ENCODE measurements at regions not wholly inside any gene's neighbourhood (a gene's known extent, or its start where the extent isn't known, plus 50 kb on each side); places are given as distances from the start of the nearest gene placed in this dataset.

DNA sequence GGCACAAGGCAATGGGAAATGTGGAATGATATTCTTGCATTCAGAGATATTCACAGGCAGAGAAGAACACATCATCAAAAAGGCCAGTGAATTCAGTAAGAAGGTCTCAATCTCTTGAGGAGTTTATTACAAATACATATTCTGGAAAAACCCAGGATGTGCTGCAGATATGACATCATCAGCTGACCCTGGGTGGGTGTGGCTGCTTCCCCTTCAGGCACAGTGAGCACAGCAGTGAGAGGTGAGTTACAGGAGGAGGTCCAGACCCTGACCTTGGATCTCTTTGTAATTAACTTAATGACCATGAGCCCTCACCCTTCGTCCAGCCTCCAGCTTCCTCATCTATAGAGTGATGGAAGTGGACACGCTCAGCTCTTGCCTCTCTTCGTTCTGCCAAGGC is 147.5 kb upstream of the SYNDIG1 start:
- no peak overlapping the region for H2AFZ ChIP-seq (ENCODE audit: insufficient read depth, low read depth, low read length, poor library complexity, severe bottlenecking)
- intact Hi-C loops (cut with micrococcal nuclease), result no loop called here
- peaks cover 4 to 17% of the 10 kb centered on the region in 2 donors for H3K4me1 ChIP-seq (ENCODE audit: control insufficient read depth in 1 of 2, insufficient read depth in 2 of 2, low read length in 2 of 2)
- no peak for DNase-seq
- H3K79me2 ChIP-seq (ENCODE audit: insufficient read depth, low read length), result no peaks in the 10 kb centered on the region
- Mint-ChIP-seq H3K27me3 (ENCODE audit: low read depth in 3 of 3) (peaks cover 1 to 6% (median 4%) of the 10 kb centered on the region in 3 donors), H3K4me3 (no peak overlapping the region), H3K4me1 (peaks cover 2% of the 10 kb centered on the region), H3K36me3 (no peaks in the 10 kb centered on the region), H3K9me3 (peaks cover 0 to 2% (median 0%) of the 10 kb centered on the region in 7 donors), H3K27ac (no peak overlapping the region)
- H4K20me1 ChIP-seq (ENCODE audit: insufficient read depth, low read length), result no peaks in the 10 kb centered on the region
- TF ChIP-seq, protein P1, sequence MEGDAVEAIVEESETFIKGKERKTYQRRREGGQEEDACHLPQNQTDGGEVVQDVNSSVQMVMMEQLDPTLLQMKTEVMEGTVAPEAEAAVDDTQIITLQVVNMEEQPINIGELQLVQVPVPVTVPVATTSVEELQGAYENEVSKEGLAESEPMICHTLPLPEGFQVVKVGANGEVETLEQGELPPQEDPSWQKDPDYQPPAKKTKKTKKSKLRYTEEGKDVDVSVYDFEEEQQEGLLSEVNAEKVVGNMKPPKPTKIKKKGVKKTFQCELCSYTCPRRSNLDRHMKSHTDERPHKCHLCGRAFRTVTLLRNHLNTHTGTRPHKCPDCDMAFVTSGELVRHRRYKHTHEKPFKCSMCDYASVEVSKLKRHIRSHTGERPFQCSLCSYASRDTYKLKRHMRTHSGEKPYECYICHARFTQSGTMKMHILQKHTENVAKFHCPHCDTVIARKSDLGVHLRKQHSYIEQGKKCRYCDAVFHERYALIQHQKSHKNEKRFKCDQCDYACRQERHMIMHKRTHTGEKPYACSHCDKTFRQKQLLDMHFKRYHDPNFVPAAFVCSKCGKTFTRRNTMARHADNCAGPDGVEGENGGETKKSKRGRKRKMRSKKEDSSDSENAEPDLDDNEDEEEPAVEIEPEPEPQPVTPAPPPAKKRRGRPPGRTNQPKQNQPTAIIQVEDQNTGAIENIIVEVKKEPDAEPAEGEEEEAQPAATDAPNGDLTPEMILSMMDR (IDR thresholded peaks at IDR 0.05), result no peak
- no peak overlapping the region for H3K9ac ChIP-seq (ENCODE audit: insufficient read depth, low read length, poor library complexity, severe bottlenecking)
- H3K27ac ChIP-seq (ENCODE audit: low read depth in 1 of 2, low read length in 2 of 2), result no peak overlapping the region
- no peaks in the 10 kb centered on the region for H3K36me3 ChIP-seq (replicated peaks in 1 of 2; ENCODE audit: control insufficient read depth in 1 of 2, insufficient read depth in 2 of 2, low read length in 2 of 2)
- no peak overlapping the region for H3K4me3 ChIP-seq (replicated peaks in 1 of 3; ENCODE audit: low read depth in 2 of 3, low read length in 3 of 3)
- no peaks in the 10 kb centered on the region for H3K27me3 ChIP-seq (ENCODE audit: control insufficient read depth in 2 of 2, insufficient read depth in 2 of 2, low read length in 2 of 2)
- H3K4me2 ChIP-seq (replicated peaks; ENCODE audit: extremely low read depth, low read length, poor library complexity, severe bottlenecking), result no peak overlapping the region
- no peaks in the 10 kb centered on the region for H3K9me3 ChIP-seq (replicated peaks in 1 of 2; ENCODE audit: control insufficient read depth in 1 of 2, insufficient read depth in 1 of 2, low read length in 2 of 2)
- WGBS (ENCODE audit: insufficient coverage), result no CpG with 5 or more reads among the region's 3 CpGs

- TF ChIP-seq, protein P1 (IDR thresholded peaks at IDR 0.05), result no peak
- peaks cover 1 to 6% (median 5%) of the 10 kb centered on the region in 3 donors for H3K27me3 Mint-ChIP-seq (ENCODE audit: low read depth in 3 of 3)
- Histone ChIP-seq H3K27ac (ENCODE audit: low read depth in 1 of 2, low read length in 2 of 2) (no peak overlapping the region), H3K4me2 (replicated peaks; ENCODE audit: extremely low read depth, low read length, poor library complexity, severe bottlenecking) (no peak overlapping the region), H3K36me3 (replicated peaks in 1 of 2; ENCODE audit: control insufficient read depth in 1 of 2, insufficient read depth in 2 of 2, low read length in 2 of 2) (no peaks in the 10 kb centered on the region), H2AFZ (ENCODE audit: insufficient read depth, low read depth, low read length, poor library complexity, severe bottlenecking) (no peak overlapping the region), H3K4me3 (replicated peaks in 1 of 3; ENCODE audit: low read depth in 2 of 3, low read length in 3 of 3) (peak overlapping the region in 1 of 3 experiments; percentile 10), H3K9me3 (replicated peaks in 1 of 2; ENCODE audit: control insufficient read depth in 1 of 2, insufficient read depth in 1 of 2, low read length in 2 of 2) (no peaks in the 10 kb centered on the region), H3K9ac (ENCODE audit: insufficient read depth, low read length, poor library complexity, severe bottlenecking) (no peak overlapping the region), H3K79me2 (ENCODE audit: insufficient read depth, low read length) (no peaks in the 10 kb centered on the region), H3K27me3 (ENCODE audit: control insufficient read depth in 2 of 2, insufficient read depth in 2 of 2, low read length in 2 of 2) (no peaks in the 10 kb centered on the region), H4K20me1 (ENCODE audit: insufficient read depth, low read length) (no peaks in the 10 kb centered on the region), H3K4me1 (ENCODE audit: control insufficient read depth in 1 of 2, insufficient read depth in 2 of 2, low read length in 2 of 2) (peaks cover 4 to 17% of the 10 kb centered on the region in 2 donors)
- no peak overlapping the region for H3K27ac Mint-ChIP-seq
- intact Hi-C loops (cut with micrococcal nuclease), result no loop called here
- H3K4me3 Mint-ChIP-seq, result peak overlapping the region in 1 of 2 donors; percentile 66
- H3K36me3 Mint-ChIP-seq, result no peaks in the 10 kb centered on the region
- WGBS (ENCODE audit: insufficient coverage), result 46% methylated on average over 14 of the region's 15 CpGs
- H3K4me1 Mint-ChIP-seq, result peaks cover 2% of the 10 kb centered on the region
- H3K9me3 Mint-ChIP-seq, result peaks cover 0 to 2% (median 0%) of the 10 kb centered on the region in 7 donors
- DNase-seq, result no peak
Observed at GRCh38 chr20:24318569-24319352, 150.7 kb upstream of the SYNDIG1 start.

Data from CD14-positive monocyte (primary cell).